Lower leg skin (tissue), 3 donors: ENCODE measurements at regions not wholly inside any gene's neighbourhood (a gene's known extent, or its start where the extent isn't known, plus 50 kb on each side); places are given as distances from the start of the nearest gene placed in this dataset.

Experiments
- CTCF ChIP-seq, 3 donors: fragments of 450-650 bp; IDR thresholded peaks; one replicate each; pipeline ENCODE4 v1.5.1; 2016; ENCODE audit warnings: antibody characterized with exemption in 3 of 3, mild to moderate bottlenecking in 3 of 3, moderate library complexity in 2 of 3
- POLR2A ChIP-seq, 2 donors: fragments of 450-650 bp; IDR thresholded peaks; one replicate each; pipeline ENCODE4 v1.6.1; 2016 to 2017; ENCODE audit warnings: antibody characterized with exemption in 2 of 2, mild to moderate bottlenecking in 1 of 2, moderate library complexity in 1 of 2

GRCh38 chr14:53767566-53767965, 189.1 kb downstream of the BMP4 start:
- no peak for TF ChIP-seq CTCF (IDR thresholded peaks at IDR 0.05)
- TF ChIP-seq POLR2A (IDR thresholded peaks at IDR 0.05): no peak
